ENCODE measurements at regions not wholly inside any gene's neighbourhood (a gene's known extent, or its start where the extent isn't known, plus 50 kb on each side); places are given as distances from the start of the nearest gene placed in this dataset.

DNA sequence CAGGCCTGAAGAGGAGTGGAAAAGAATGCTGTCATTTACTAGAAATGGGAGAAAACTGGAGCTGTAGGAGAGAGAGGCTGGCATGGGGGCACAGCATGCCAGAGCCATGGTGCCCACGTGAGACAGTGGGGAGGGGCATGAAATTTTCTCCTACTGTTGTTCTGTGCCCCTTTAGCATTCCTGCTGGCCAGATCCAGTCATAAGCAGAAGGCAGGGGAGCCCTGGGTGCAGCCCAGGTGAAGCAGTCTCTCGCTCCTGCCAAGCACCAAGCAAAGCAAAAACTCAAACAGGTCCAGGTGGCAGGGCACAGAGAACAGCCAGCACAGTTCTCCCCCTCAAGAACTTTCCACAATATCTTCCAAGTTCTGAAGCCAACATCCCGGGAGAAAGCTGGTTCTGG, 383.2 kb downstream of the TCERG1L start:
- H3K4me1 ChIP-seq (ENCODE audit: control insufficient read depth in 2 of 3, insufficient read depth in 2 of 3, low read depth in 1 of 3, low read length in 3 of 3), result no peaks in the 10 kb centered on the region
- no peak overlapping the region for H3K4me3 ChIP-seq (ENCODE audit: low read length in 3 of 3)
- H3K27me3 ChIP-seq (ENCODE audit: control insufficient read depth, insufficient read depth, low read length), result no peaks in the 10 kb centered on the region
- FAIRE-seq (no peak), DNase-seq (no peak)
- TF ChIP-seq CTCF (IDR thresholded peaks at IDR 0.05; ENCODE audit: borderline replicate concordance, extremely low read depth, insufficient read depth), result no peak
- intact Hi-C loops (cut with DNase I), result no loop called here
- H3K9ac ChIP-seq (ENCODE audit: low read length in 3 of 3), result no peak overlapping the region
- no peaks in the 10 kb centered on the region for H3K36me3 ChIP-seq (ENCODE audit: control insufficient read depth in 2 of 3, insufficient read depth in 3 of 3, low read length in 3 of 3)
- H3K9me3 ChIP-seq (ENCODE audit: control insufficient read depth in 2 of 3, insufficient read depth in 1 of 3, low read length in 3 of 3), result peaks cover 0 to 5% (median 0%) of the 10 kb centered on the region in 3 donors
- no peak overlapping the region for H3K27ac ChIP-seq (ENCODE audit: low read depth in 2 of 2, low read length in 2 of 2)

DNA sequence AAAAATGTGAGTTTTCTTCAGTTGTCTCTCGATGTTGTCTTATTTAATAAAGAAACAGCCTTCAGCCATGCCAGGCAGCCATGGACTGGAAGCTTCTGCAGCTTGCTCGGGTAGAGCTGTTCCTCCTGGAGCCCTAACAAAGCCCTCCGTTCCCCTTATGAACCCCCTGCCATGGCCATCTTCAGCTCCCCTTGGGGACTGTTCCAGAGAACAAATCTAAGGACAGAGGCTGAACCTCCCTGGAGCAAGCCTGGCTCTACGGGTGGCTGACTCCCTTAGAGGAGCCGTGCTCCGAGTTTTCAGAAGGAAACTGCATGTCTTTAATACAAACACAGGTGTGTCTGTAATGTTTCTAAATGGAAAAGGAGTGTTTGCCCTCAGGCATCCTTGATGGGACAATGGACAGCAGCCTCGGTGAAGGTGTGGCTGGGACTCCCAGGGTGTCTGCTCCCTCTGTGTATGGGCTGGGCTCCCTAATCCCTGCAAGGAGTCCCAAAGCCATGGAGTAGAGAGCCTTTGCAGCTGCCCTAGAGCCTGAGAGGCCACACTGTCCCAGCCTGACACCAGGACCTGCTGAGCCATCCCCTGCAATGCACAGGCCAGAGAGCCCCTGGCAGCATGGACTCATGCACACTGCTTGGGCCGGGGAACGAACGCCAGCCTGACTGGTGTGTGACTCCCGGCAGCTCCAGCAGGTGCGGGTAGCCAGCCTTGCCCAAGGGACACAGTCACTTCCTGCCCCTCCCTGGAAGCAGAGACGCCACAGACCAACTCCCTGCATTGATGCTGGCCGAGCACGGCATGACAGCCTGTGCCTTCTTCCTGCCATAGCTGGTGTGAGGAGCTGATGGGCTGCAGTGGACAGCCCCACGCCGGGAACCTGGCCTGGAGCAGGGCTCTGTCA, 381.8 kb downstream of the TCERG1L start:
- Histone ChIP-seq H3K9me3 (ENCODE audit: control insufficient read depth in 2 of 3, insufficient read depth in 1 of 3, low read length in 3 of 3) (peaks cover 0 to 5% (median 0%) of the 10 kb centered on the region in 3 donors), H3K27ac (ENCODE audit: low read depth in 2 of 2, low read length in 2 of 2) (no peak overlapping the region), H3K27me3 (ENCODE audit: control insufficient read depth, insufficient read depth, low read length) (no peaks in the 10 kb centered on the region), H3K4me1 (ENCODE audit: control insufficient read depth in 2 of 3, insufficient read depth in 2 of 3, low read depth in 1 of 3, low read length in 3 of 3) (no peaks in the 10 kb centered on the region), H3K9ac (ENCODE audit: low read length in 3 of 3) (no peak overlapping the region), H3K36me3 (ENCODE audit: control insufficient read depth in 2 of 3, insufficient read depth in 3 of 3, low read length in 3 of 3) (no peaks in the 10 kb centered on the region), H3K4me3 (ENCODE audit: low read length in 3 of 3) (no peak overlapping the region)
- no peak for FAIRE-seq
- no peak for DNase-seq
- TF ChIP-seq CTCF (IDR thresholded peaks at IDR 0.05; ENCODE audit: borderline replicate concordance, extremely low read depth, insufficient read depth), result no peak
- intact Hi-C loops (cut with DNase I), result no loop called here

- no peaks in the 10 kb centered on the region for H3K27me3 ChIP-seq (ENCODE audit: control insufficient read depth, insufficient read depth, low read length)
- intact Hi-C loops (cut with DNase I), result no loop called here
- no peaks in the 10 kb centered on the region for H3K4me1 ChIP-seq (ENCODE audit: control insufficient read depth in 2 of 3, insufficient read depth in 2 of 3, low read depth in 1 of 3, low read length in 3 of 3)
- no peaks in the 10 kb centered on the region for H3K36me3 ChIP-seq (ENCODE audit: control insufficient read depth in 2 of 3, insufficient read depth in 3 of 3, low read length in 3 of 3)
- no peak for TF ChIP-seq CTCF (IDR thresholded peaks at IDR 0.05; ENCODE audit: borderline replicate concordance, extremely low read depth, insufficient read depth)
- H3K9ac ChIP-seq (ENCODE audit: low read length in 3 of 3), result no peak overlapping the region
- DNase-seq (no peak), FAIRE-seq (no peak)
- H3K4me3 ChIP-seq (ENCODE audit: low read length in 3 of 3), result no peak overlapping the region
- H3K9me3 ChIP-seq (ENCODE audit: control insufficient read depth in 2 of 3, insufficient read depth in 1 of 3, low read length in 3 of 3), result no peaks in the 10 kb centered on the region
- H3K27ac ChIP-seq (ENCODE audit: low read depth in 2 of 2, low read length in 2 of 2), result no peak overlapping the region
Measured at GRCh38 chr10:130930821-130931220, 380.7 kb downstream of the TCERG1L start.
